Stimulated activated CD4-positive, alpha-beta T cell treated with anti-CD3 and anti-CD28 coated beads, Interleukin-12 subunit alpha, Interleukin-12 subunit beta, amount 100 ng/mL, for 48 hours (primary cell): ENCODE measurements at regions not wholly inside any gene's neighbourhood (a gene's known extent, or its start where the extent isn't known, plus 50 kb on each side); places are given as distances from the start of the nearest gene placed in this dataset.

Experiments
- DNase-seq, 3 donors: peaks; one replicate each; pipeline ENCODE4 v3.0.0-alpha.2; 2020; ENCODE audit warnings: low read depth in 2 of 3, low spot score in 1 of 3

- DNase-seq: no peak
These were observed 189.3 kb downstream of the CHST1 start for GRCh38 chr11:45476126-45476525.

DNA sequence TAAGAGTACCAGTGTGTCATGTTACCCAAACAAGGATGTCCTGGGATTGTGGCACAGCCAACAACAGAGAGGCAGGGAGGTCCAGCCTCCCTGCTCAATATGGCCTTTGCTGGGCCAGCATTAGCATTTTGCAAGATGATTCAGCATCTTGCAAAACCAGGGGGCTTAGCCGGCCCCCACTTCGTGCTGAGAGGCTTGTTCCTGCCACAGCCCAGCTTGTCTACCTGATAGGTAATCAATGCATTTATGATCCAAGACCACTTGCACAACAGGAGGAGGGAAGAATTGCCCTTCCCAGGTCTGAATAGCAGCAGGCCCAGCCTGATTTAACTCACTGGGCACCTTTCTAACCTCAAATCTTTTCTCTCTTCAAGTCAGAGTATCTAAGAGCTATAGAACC is 189.0 kb upstream of the SYT13 start:
- DNase-seq: no peak

DNA sequence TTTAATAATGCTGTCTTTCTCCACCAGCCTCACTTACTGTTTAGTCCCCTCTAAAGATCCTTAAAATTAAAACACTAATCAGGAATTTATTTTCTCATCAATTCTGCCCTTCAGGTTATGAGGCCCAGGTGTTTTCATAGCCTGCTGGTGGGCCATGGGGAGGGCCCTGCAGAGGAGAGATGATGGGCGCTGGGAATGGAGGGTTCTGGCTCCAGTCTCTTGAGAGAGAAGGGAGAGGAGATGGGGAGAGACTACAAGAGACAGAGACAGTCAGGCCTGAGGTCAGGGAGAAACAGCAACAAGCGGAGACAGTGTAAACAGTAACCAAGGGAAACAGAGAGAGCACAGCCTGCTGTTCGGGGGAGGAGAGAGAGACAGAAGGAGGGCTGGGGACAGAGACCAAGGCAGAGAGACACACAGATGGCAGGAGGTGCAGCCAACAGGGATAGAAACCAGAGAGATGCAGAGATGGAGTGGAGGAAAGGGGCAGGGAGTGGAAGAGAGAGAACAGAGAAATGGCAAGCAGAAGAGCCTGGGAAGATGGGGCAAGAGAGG is 187.3 kb upstream of the SYT13 start:
- no peak for DNase-seq

GRCh38 chr11:45472716-45473317 is 186.7 kb upstream of the SYT13 start:
- DNase-seq: no peak

- DNase-seq: no peak
These were observed 185.1 kb upstream of the SYT13 start for GRCh38 chr11:45471266-45471665.

GRCh38 chr11:45470794-45471167 is 184.6 kb upstream of the SYT13 start:
- no peak for DNase-seq

DNA sequence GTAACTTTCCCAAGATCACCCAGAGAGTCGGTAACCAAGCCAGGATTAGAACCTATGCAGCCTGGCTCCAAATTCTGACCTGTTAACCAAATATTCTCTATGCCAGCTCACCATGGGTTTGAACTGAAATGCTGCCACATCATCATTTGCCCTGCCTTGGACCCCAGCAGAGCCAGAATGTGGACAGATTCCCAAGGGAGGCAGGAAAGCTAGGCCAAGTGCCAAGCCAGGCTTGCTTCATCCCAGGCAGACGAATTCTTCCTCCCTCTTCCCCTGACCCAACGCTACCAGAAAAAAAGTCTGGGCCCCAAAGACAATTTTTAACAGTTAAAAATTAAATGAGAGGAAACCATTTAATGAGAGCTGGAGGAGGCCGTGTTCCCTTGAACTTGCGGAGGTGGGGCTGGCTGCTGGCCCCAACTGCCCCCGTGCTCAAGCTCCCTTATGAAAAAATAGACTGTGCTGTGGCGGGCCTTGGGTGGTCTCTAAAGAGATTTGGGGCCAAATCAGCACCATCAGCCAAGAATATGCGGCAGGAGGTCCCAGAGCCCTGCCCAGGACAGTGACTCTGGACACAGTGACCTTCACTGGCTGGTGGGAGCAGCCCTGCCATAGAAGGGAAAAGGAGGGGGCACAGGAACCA is 184.1 kb upstream of the SYT13 start:
- DNase-seq: no peak

GRCh38 chr11:45468267-45468856 is 182.2 kb upstream of the SYT13 start:
- DNase-seq: no peak

DNA sequence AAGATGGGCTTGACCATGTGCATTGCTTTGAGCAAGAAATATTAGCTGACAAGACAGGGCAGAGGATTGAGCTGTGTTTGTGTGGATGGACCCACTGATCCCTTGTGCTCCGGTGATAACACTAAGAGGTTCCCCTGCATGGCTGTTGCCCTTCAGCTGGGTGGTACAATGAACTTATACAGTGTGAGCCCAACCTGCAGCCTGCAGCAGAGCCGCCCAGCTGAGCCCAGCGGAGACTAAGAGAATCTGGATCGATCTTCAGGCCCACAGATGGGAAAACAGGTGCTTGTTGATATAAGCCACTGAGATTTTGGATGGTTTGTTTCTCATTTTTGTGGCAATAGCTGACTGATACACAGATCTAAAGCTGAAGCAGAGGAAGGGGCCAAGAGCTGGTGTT is 177.4 kb upstream of the SYT13 start:
- DNase-seq: no peak

DNA sequence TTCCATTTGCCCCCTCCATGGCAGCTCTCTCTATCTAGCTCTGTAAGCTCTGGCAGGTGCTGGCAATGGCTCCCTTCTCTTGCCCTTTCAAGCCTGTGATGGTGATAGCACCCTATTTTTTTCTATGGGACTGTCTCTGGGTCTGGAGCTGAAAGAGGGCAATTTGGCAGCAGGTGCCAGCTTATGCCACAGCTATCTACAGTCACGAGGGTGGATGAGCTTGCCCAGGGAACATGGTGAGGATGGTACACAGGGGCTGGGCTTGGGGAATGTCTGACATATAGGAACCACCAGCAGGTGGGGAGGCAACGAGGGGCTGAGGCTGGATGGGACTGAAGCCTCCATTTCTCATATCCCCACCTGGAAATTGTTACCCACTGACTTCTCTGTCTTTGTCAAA is 175.4 kb upstream of the SYT13 start:
- no peak for DNase-seq

DNA sequence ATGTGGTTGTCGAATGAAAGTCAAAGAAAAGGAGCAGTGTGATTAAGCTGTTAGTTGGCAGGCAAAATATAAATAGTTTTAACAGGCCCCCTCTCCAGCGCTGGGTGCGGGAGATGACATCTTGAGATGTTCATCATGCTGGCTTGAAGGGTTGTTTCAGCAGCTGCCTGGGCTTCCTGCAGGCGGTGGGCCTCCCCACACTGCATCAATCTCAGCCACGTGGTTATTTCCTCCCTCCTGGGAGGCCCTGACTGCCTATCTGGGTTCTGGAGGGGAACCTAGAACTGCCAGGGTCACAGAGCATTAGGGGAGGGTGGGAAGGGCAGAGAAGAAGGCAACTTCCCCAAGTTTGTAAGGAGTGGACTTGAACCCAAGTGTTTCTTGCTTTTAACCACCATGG is 173.3 kb upstream of the SYT13 start:
- DNase-seq: no peak

DNA sequence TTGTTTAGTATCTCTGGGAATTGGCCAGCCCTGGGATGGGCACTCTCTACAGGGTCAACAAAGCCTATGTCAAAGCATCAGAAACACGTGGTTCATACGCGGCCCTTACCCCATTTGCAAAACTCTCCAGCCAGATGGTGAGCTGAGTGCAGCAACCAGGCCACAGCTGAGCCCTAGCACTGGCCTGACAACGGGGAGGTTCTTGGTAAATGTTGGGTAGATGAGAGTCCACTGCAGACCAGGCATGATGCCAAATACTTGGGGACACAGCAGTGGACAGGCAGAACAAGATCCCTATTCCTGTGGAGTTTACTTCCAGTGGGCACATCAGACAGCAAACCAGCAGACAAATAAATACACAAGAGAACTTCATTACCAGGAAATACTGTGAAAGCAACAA is 172.1 kb upstream of the SYT13 start:
- no peak for DNase-seq

DNA sequence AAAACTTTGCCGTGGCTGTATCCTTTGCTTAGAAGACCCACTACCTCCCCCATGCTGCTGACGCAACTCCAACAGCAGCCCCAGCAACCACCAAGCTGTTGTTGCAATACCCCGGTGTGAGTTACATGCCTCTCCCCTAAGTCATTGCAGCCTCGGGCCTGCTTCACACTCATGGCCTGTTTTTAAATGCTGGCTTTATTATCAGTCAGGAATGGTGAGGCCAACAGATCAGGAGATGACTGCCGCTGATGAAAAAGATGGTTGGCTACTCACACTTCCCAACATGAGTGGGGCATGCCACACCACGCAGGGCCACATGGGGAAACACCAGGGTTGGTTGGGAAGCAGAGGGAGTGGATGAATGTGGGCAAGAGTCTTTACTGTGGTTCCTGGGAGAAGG is 171.5 kb upstream of the SYT13 start:
- DNase-seq: no peak

DNA sequence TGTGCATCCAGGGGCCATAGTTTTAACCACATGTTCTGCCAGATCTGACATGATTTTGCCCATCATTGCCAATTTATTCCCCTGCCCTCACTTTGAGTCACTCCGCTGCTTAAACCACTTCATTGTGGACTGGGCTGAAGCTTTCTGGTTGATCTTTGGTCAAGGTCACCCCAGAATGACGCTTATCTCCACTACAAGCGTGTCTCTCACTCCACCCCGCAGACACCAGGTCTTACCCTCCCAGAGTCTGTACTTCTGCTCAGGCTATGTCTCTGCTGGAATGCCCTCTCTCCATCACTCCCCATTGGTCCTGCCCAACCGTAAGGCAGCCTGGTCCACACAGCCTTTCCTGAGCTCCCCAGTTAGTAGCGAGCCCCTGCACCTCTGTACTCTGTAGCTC is 170.5 kb upstream of the SYT13 start:
- no peak for DNase-seq

- no peak for DNase-seq
These were observed 169.4 kb upstream of the SYT13 start for GRCh38 chr11:45455536-45455935.

GRCh38 chr11:45454917-45455401 is 168.8 kb upstream of the SYT13 start:
- DNase-seq: no peak

- DNase-seq: no peak
These were observed 167.6 kb upstream of the SYT13 start for GRCh38 chr11:45453721-45454120.

GRCh38 chr11:45451766-45452440 is 165.8 kb upstream of the SYT13 start:
- DNase-seq: no peak

GRCh38 chr11:45450189-45450588 is 164.0 kb upstream of the SYT13 start:
- DNase-seq: no peak

- no peak for DNase-seq
These were observed 163.0 kb upstream of the SYT13 start for GRCh38 chr11:45449036-45449601.

DNA sequence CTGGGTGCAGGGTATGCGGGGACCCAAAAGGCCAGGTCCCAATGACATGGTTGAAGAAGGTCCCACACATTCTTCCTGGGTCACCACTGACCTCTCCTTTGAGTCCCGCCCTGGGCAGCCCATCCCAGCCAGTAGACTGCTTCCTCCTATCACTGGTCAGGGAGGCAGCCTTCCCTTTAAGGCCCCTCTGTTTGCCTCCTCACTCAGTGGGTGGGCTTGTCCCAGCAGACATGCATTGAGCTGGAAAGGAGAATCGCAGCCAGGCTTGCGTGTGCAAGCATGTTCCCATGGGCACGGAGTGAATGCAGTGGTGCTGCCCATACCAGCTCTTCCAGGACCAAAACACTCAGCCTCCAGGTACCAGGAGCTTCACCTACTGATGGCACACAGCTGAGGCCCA is 162.4 kb upstream of the SYT13 start:
- DNase-seq: no peak

GRCh38 chr11:45446998-45447397 is 160.9 kb upstream of the SYT13 start:
- DNase-seq: no peak
